ENCODE measurements at regions not wholly inside any gene's neighbourhood (a gene's known extent, or its start where the extent isn't known, plus 50 kb on each side); places are given as distances from the start of the nearest gene placed in this dataset.

DNA sequence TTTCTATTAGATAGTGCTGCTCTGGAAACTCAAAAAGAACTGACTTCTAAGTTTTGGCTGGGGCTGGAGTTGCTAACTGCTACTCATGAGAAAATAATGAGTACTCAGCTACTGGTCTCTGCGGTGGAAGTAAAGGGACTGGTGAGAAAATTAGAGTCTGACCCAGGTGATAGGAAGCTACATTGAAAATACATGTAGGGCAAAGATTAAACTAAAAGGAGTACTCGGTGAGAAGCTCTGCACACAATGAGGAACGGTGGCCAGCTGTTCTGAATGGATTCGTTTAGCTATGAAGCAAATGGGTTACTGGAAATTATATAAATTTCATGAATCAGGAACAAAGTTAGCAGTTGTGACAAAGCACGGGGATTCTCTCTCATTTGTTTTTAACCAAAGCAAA is 512.9 kb upstream of the SGO1 start:
- no peak for TF ChIP-seq CTCF (IDR thresholded peaks at IDR 0.05)
- no peak for TF ChIP-seq POLR2A (IDR thresholded peaks at IDR 0.05)

Data from testis (tissue), 2 donors.